IPS-20b (cell line): ENCODE measurements at regions not wholly inside any gene's neighbourhood (a gene's known extent, or its start where the extent isn't known, plus 50 kb on each side); places are given as distances from the start of the nearest gene placed in this dataset.

Source experiments
- H3K27ac ChIP-seq: one replicate; pipeline ENCODE4 v1.5.1; 2013; ENCODE audit warnings: low read length
- H3K27me3 ChIP-seq: 2 replicates; pipeline ENCODE4 v1.6.1; 2013; ENCODE audit warnings: mild to moderate bottlenecking, low read length, inconsistent platforms; ENCODE audit not compliant: insufficient read depth
- H3K36me3 ChIP-seq: 2 replicates; pipeline ENCODE4 v1.6.1; 2013; ENCODE audit warnings: low read depth, mild to moderate bottlenecking, inconsistent platforms, low read length, moderate library complexity; ENCODE audit not compliant: insufficient read depth
- H3K4me1 ChIP-seq: 2 replicates; pipeline ENCODE4 v1.6.1; 2013; ENCODE audit warnings: mild to moderate bottlenecking, control low read depth, inconsistent platforms, low read length, moderate library complexity; ENCODE audit not compliant: insufficient read depth
- H3K4me3 ChIP-seq: 2 replicates; pipeline ENCODE4 v1.5.1; 2013; ENCODE audit warnings: mild to moderate bottlenecking, low read length, inconsistent platforms
- H3K9ac ChIP-seq: 2 replicates; pipeline ENCODE4 v1.6.1; 2013; ENCODE audit warnings: low read depth, mild to moderate bottlenecking, inconsistent platforms, low read length, moderate library complexity
- H3K9me3 ChIP-seq: 2 replicates; pipeline ENCODE4 v1.6.1; 2013; ENCODE audit warnings: mild to moderate bottlenecking, low read depth, low read length, inconsistent platforms; ENCODE audit not compliant: insufficient read depth

GRCh38 chr7:46139079-46139478, 218.0 kb upstream of the IGFBP3 start:
- Histone ChIP-seq H3K9me3 (no peaks in the 10 kb centered on the region), H3K9ac (no peak overlapping the region), H3K27ac (no peak overlapping the region), H3K27me3 (no peaks in the 10 kb centered on the region), H3K4me3 (no peak overlapping the region), H3K36me3 (no peaks in the 10 kb centered on the region), H3K4me1 (peaks cover 4% of the 10 kb centered on the region; the same call in 1 of the 2 replicates)

GRCh38 chr7:46137725-46138124, 216.7 kb upstream of the IGFBP3 start:
- no peaks in the 10 kb centered on the region for H3K27me3 ChIP-seq
- H3K4me3 ChIP-seq: no peak overlapping the region
- no peak overlapping the region for H3K27ac ChIP-seq
- no peaks in the 10 kb centered on the region for H3K9me3 ChIP-seq
- H3K9ac ChIP-seq: no peak overlapping the region
- H3K36me3 ChIP-seq: no peaks in the 10 kb centered on the region
- no peaks in the 10 kb centered on the region for H3K4me1 ChIP-seq

- Histone ChIP-seq H3K4me1 (no peaks in the 10 kb centered on the region), H3K9ac (no peak overlapping the region), H3K27me3 (no peaks in the 10 kb centered on the region)
Measured at GRCh38 chr7:46135557-46135956, 214.5 kb upstream of the IGFBP3 start.

GRCh38 chr7:46134795-46135194, 213.7 kb upstream of the IGFBP3 start:
- Histone ChIP-seq H3K36me3 (no peaks in the 10 kb centered on the region), H3K27me3 (no peaks in the 10 kb centered on the region), H3K9me3 (no peaks in the 10 kb centered on the region), H3K4me3 (no peak overlapping the region), H3K4me1 (no peaks in the 10 kb centered on the region), H3K27ac (no peak overlapping the region), H3K9ac (no peak overlapping the region)

More at GRCh38 chr7:46135557-46135956, 214.5 kb upstream of the IGFBP3 start:
- H3K4me3 ChIP-seq: no peak overlapping the region
- no peaks in the 10 kb centered on the region for H3K36me3 ChIP-seq
- H3K9me3 ChIP-seq: no peaks in the 10 kb centered on the region
- no peak overlapping the region for H3K27ac ChIP-seq

- no peaks in the 10 kb centered on the region for H3K36me3 ChIP-seq
- no peak overlapping the region for H3K9ac ChIP-seq
- no peak overlapping the region for H3K4me3 ChIP-seq
- no peaks in the 10 kb centered on the region for H3K27me3 ChIP-seq
- H3K27ac ChIP-seq: no peak overlapping the region
- H3K4me1 ChIP-seq: no peaks in the 10 kb centered on the region
- no peaks in the 10 kb centered on the region for H3K9me3 ChIP-seq
Measured at GRCh38 chr7:46134385-46134784, 213.3 kb upstream of the IGFBP3 start.

- Histone ChIP-seq H3K9me3 (no peaks in the 10 kb centered on the region), H3K4me3 (no peak overlapping the region), H3K27ac (no peak overlapping the region)
Measured at GRCh38 chr7:46133751-46134150, 212.7 kb upstream of the IGFBP3 start.

GRCh38 chr7:46133072-46133471, 212.0 kb upstream of the IGFBP3 start:
- Histone ChIP-seq H3K4me3 (no peak overlapping the region), H3K27ac (no peak overlapping the region), H3K9me3 (no peaks in the 10 kb centered on the region), H3K36me3 (no peaks in the 10 kb centered on the region), H3K4me1 (no peaks in the 10 kb centered on the region), H3K27me3 (no peaks in the 10 kb centered on the region), H3K9ac (no peak overlapping the region)

More at GRCh38 chr7:46133751-46134150, 212.7 kb upstream of the IGFBP3 start:
- Histone ChIP-seq H3K9ac (no peak overlapping the region), H3K4me1 (no peaks in the 10 kb centered on the region), H3K36me3 (no peaks in the 10 kb centered on the region), H3K27me3 (no peaks in the 10 kb centered on the region)

- Histone ChIP-seq H3K27ac (no peak overlapping the region), H3K4me1 (no peaks in the 10 kb centered on the region), H3K27me3 (no peaks in the 10 kb centered on the region), H3K4me3 (no peak overlapping the region), H3K36me3 (no peaks in the 10 kb centered on the region), H3K9me3 (no peaks in the 10 kb centered on the region), H3K9ac (no peak overlapping the region)
Measured at GRCh38 chr7:46131916-46132795, 211.1 kb upstream of the IGFBP3 start.

GRCh38 chr7:46129831-46130230, 208.8 kb upstream of the IGFBP3 start:
- Histone ChIP-seq H3K27ac (no peak overlapping the region), H3K36me3 (no peaks in the 10 kb centered on the region), H3K27me3 (no peaks in the 10 kb centered on the region), H3K4me1 (no peaks in the 10 kb centered on the region), H3K9me3 (no peaks in the 10 kb centered on the region), H3K9ac (no peak overlapping the region), H3K4me3 (no peak overlapping the region)

GRCh38 chr7:46127814-46128213, 206.7 kb upstream of the IGFBP3 start:
- Histone ChIP-seq H3K27me3 (no peaks in the 10 kb centered on the region), H3K9me3 (no peaks in the 10 kb centered on the region), H3K4me1 (no peaks in the 10 kb centered on the region), H3K36me3 (no peaks in the 10 kb centered on the region), H3K9ac (no peak overlapping the region), H3K27ac (no peak overlapping the region), H3K4me3 (no peak overlapping the region)

GRCh38 chr7:46126675-46127300, 205.7 kb upstream of the IGFBP3 start:
- Histone ChIP-seq H3K9me3 (no peaks in the 10 kb centered on the region), H3K27me3 (no peaks in the 10 kb centered on the region), H3K27ac (no peak overlapping the region), H3K36me3 (no peaks in the 10 kb centered on the region), H3K9ac (no peak overlapping the region), H3K4me3 (no peak overlapping the region), H3K4me1 (no peaks in the 10 kb centered on the region)

- H3K9ac ChIP-seq: no peak overlapping the region
- no peak overlapping the region for H3K4me3 ChIP-seq
- H3K9me3 ChIP-seq: no peaks in the 10 kb centered on the region
- H3K4me1 ChIP-seq: no peaks in the 10 kb centered on the region
- no peaks in the 10 kb centered on the region for H3K27me3 ChIP-seq
- no peak overlapping the region for H3K27ac ChIP-seq
- H3K36me3 ChIP-seq: no peaks in the 10 kb centered on the region
Measured at GRCh38 chr7:46123756-46124343, 202.8 kb upstream of the IGFBP3 start.
